ENCODE measurements at regions not wholly inside any gene's neighbourhood (a gene's known extent, or its start where the extent isn't known, plus 50 kb on each side); places are given as distances from the start of the nearest gene placed in this dataset.

DNA sequence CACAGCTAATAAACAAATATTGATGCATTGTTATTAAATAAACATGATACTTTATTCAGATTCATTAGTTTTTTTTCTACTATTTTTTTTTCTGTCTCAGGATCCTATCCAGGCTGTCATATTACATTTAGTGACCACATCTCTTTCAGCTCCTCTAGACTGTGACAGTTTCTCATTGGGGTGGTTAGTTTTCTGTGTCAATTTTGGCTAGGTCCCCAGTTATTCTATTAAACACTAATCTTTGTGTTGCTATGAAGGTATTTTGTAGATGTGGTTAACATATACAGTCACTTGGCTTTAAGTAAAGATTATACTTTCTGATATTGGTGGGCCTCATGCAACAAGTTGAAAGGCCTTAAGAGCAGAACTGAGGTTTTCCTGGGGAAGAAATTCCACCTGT, 563.0 kb downstream of the LRRC70 start:
- Histone ChIP-seq H3K36me3 (ENCODE audit: insufficient read depth, low read length) (no peaks in the 10 kb centered on the region), H3K27ac (no peak overlapping the region), H3K9me3 (ENCODE audit: low read depth, low read length) (no peaks in the 10 kb centered on the region), H3K4me3 (no peak overlapping the region), H3K9ac (ENCODE audit: insufficient read length) (no peak overlapping the region)
- no peak for DNase-seq (ENCODE audit: low read depth, low spot score)
- TF ChIP-seq EZH2 (IDR thresholded peaks at IDR 0.05) (no peak), POLR2AphosphoS5 (IDR thresholded peaks at IDR 0.05; ENCODE audit: borderline replicate concordance, low read depth, low read length) (no peak), FOXP2 (optimal IDR thresholded peaks at IDR 0.05; ENCODE audit: control extremely low read depth, extremely low read length, insufficient read depth) (no peak)

- H3K27ac ChIP-seq: no peak overlapping the region
- no peak for DNase-seq (ENCODE audit: low read depth, low spot score)
- TF ChIP-seq EZH2 (IDR thresholded peaks at IDR 0.05): no peak
- TF ChIP-seq FOXP2 (optimal IDR thresholded peaks at IDR 0.05; ENCODE audit: control extremely low read depth, extremely low read length, insufficient read depth): no peak
- no peak for TF ChIP-seq POLR2AphosphoS5 (IDR thresholded peaks at IDR 0.05; ENCODE audit: borderline replicate concordance, low read depth, low read length)
- H3K9me3 ChIP-seq (ENCODE audit: low read depth, low read length): no peaks in the 10 kb centered on the region
- H3K36me3 ChIP-seq (ENCODE audit: insufficient read depth, low read length): no peaks in the 10 kb centered on the region
- no peak overlapping the region for H3K4me3 ChIP-seq
- H3K9ac ChIP-seq (ENCODE audit: insufficient read length): no peak overlapping the region
Observed at GRCh38 chr5:63135291-63135690, 556.7 kb downstream of the LRRC70 start.

GRCh38 chr5:63131626-63132285, 553.1 kb downstream of the LRRC70 start:
- Histone ChIP-seq H3K4me3 (no peak overlapping the region), H3K27ac (no peak overlapping the region), H3K36me3 (ENCODE audit: insufficient read depth, low read length) (no peaks in the 10 kb centered on the region), H3K9me3 (ENCODE audit: low read depth, low read length) (no peaks in the 10 kb centered on the region), H3K9ac (ENCODE audit: insufficient read length) (no peak overlapping the region)
- TF ChIP-seq EZH2 (IDR thresholded peaks at IDR 0.05): no peak
- no peak for TF ChIP-seq POLR2AphosphoS5 (IDR thresholded peaks at IDR 0.05; ENCODE audit: borderline replicate concordance, low read depth, low read length)
- TF ChIP-seq FOXP2 (optimal IDR thresholded peaks at IDR 0.05; ENCODE audit: control extremely low read depth, extremely low read length, insufficient read depth): no peak
- DNase-seq (ENCODE audit: low read depth, low spot score): no peak

DNA sequence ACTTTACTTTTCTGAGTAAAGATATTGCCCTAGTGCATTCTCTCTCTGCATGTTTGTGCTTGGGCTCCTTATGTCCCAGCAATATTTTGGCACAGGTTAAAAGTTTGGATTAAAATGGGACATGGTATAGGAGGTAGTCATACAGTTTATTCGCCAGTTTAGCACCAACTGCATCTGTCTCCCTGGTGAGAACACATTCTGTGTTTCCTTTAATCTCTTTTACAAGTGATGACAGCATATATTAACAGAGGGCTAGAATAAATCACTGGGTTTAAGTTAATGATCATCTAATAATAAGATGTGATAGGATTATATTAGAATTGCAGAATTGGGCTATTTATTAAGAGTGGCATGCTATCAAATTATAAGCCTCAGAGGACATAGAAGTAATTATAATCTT, 550.1 kb downstream of the LRRC70 start:
- Histone ChIP-seq H3K9me3 (ENCODE audit: low read depth, low read length) (no peaks in the 10 kb centered on the region), H3K27ac (no peak overlapping the region), H3K36me3 (ENCODE audit: insufficient read depth, low read length) (no peaks in the 10 kb centered on the region), H3K4me3 (no peak overlapping the region), H3K9ac (ENCODE audit: insufficient read length) (no peak overlapping the region)
- TF ChIP-seq POLR2AphosphoS5 (IDR thresholded peaks at IDR 0.05; ENCODE audit: borderline replicate concordance, low read depth, low read length) (no peak), FOXP2 (optimal IDR thresholded peaks at IDR 0.05; ENCODE audit: control extremely low read depth, extremely low read length, insufficient read depth) (no peak), EZH2 (IDR thresholded peaks at IDR 0.05) (no peak)
- no peak for DNase-seq (ENCODE audit: low read depth, low spot score)

DNA sequence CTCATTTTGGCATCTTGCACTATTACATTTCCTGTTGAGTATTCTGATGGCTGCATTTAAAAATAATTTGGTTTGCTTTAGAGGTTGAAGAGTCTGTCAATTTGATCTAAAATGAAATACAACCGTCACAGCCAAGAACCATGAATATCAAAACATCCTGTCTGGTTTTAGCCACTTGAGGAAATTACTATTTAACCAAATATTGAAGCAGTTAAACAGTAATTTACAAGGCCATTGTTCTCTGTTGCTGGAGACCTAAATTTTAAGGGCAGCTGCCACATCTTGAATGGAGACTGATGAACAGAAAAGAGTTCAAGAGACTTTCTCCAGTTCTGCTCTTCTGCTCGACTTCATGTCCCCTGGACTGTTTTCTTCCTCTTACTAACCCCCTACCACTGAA, 549.4 kb downstream of the LRRC70 start:
- Histone ChIP-seq H3K36me3 (ENCODE audit: insufficient read depth, low read length) (no peaks in the 10 kb centered on the region), H3K4me3 (no peak overlapping the region), H3K9ac (ENCODE audit: insufficient read length) (no peak overlapping the region), H3K9me3 (ENCODE audit: low read depth, low read length) (no peaks in the 10 kb centered on the region), H3K27ac (no peak overlapping the region)
- TF ChIP-seq POLR2AphosphoS5 (IDR thresholded peaks at IDR 0.05; ENCODE audit: borderline replicate concordance, low read depth, low read length) (no peak), FOXP2 (optimal IDR thresholded peaks at IDR 0.05; ENCODE audit: control extremely low read depth, extremely low read length, insufficient read depth) (no peak), EZH2 (IDR thresholded peaks at IDR 0.05) (no peak)
- no peak for DNase-seq (ENCODE audit: low read depth, low spot score)

- H3K4me3 ChIP-seq: no peak overlapping the region
- H3K9ac ChIP-seq (ENCODE audit: insufficient read length): no peak overlapping the region
- DNase-seq (ENCODE audit: low read depth, low spot score): no peak
- no peaks in the 10 kb centered on the region for H3K36me3 ChIP-seq (ENCODE audit: insufficient read depth, low read length)
- no peaks in the 10 kb centered on the region for H3K9me3 ChIP-seq (ENCODE audit: low read depth, low read length)
- no peak overlapping the region for H3K27ac ChIP-seq
- TF ChIP-seq EZH2 (IDR thresholded peaks at IDR 0.05): no peak
- no peak for TF ChIP-seq POLR2AphosphoS5 (IDR thresholded peaks at IDR 0.05; ENCODE audit: borderline replicate concordance, low read depth, low read length)
- TF ChIP-seq FOXP2 (optimal IDR thresholded peaks at IDR 0.05; ENCODE audit: control extremely low read depth, extremely low read length, insufficient read depth): no peak
Observed at GRCh38 chr5:63127054-63127453, 548.4 kb downstream of the LRRC70 start.

DNA sequence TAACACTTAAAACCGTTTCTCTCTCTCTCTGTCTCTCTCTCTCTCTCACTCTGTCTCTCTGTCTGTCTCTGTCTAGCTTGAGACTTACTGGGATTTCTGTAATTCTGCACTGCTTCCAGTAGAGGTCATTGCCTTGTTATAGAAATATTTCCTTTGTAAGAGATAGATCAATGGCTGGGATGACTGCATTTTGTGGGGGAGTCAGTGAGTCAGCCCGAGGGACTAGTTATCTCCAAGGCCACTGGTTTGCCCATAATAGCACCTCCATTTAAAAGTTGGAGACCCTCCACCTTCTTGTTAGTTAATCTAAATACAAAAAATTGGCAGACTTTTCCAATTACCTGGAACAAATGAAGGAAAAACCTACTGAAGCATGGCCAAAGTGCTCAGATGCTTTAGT, 547.2 kb downstream of the LRRC70 start:
- no peak for TF ChIP-seq EZH2 (IDR thresholded peaks at IDR 0.05)
- no peak for TF ChIP-seq POLR2AphosphoS5 (IDR thresholded peaks at IDR 0.05; ENCODE audit: borderline replicate concordance, low read depth, low read length)
- TF ChIP-seq FOXP2 (optimal IDR thresholded peaks at IDR 0.05; ENCODE audit: control extremely low read depth, extremely low read length, insufficient read depth): no peak
- no peak for DNase-seq (ENCODE audit: low read depth, low spot score)
- Histone ChIP-seq H3K4me3 (no peak overlapping the region), H3K27ac (no peak overlapping the region), H3K36me3 (ENCODE audit: insufficient read depth, low read length) (no peaks in the 10 kb centered on the region), H3K9ac (ENCODE audit: insufficient read length) (no peak overlapping the region), H3K9me3 (ENCODE audit: low read depth, low read length) (no peaks in the 10 kb centered on the region)

DNA sequence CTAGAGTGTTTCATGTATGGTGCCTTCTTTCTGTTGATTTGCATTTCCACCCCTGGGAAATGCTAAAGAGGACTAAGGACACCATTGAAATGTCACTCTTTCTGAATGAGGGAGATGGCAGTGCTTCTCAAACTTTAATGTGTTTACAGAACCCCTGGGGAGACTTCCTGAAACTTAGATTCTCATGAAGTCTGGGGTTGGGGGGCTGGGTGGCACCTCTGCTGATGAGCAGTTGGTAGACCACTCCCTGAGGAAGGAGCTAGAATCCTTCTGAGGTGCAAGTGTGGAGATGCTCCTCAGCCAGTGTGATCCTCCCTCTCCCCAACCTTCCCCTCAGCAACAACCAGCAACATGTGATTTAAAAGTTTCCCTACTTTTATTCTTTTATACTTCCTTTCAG, 546.8 kb downstream of the LRRC70 start:
- TF ChIP-seq FOXP2 (optimal IDR thresholded peaks at IDR 0.05; ENCODE audit: control extremely low read depth, extremely low read length, insufficient read depth) (no peak), POLR2AphosphoS5 (IDR thresholded peaks at IDR 0.05; ENCODE audit: borderline replicate concordance, low read depth, low read length) (no peak), EZH2 (IDR thresholded peaks at IDR 0.05) (no peak)
- Histone ChIP-seq H3K4me3 (no peak overlapping the region), H3K36me3 (ENCODE audit: insufficient read depth, low read length) (no peaks in the 10 kb centered on the region), H3K27ac (no peak overlapping the region), H3K9ac (ENCODE audit: insufficient read length) (no peak overlapping the region), H3K9me3 (ENCODE audit: low read depth, low read length) (no peaks in the 10 kb centered on the region)
- DNase-seq (ENCODE audit: low read depth, low spot score): no peak

- no peak overlapping the region for H3K9ac ChIP-seq (ENCODE audit: insufficient read length)
- no peak overlapping the region for H3K27ac ChIP-seq
- no peaks in the 10 kb centered on the region for H3K36me3 ChIP-seq (ENCODE audit: insufficient read depth, low read length)
- no peak overlapping the region for H3K4me3 ChIP-seq
- H3K9me3 ChIP-seq (ENCODE audit: low read depth, low read length): no peaks in the 10 kb centered on the region
- DNase-seq (ENCODE audit: low read depth, low spot score): no peak
- TF ChIP-seq FOXP2 (optimal IDR thresholded peaks at IDR 0.05; ENCODE audit: control extremely low read depth, extremely low read length, insufficient read depth) (no peak), EZH2 (IDR thresholded peaks at IDR 0.05) (no peak), POLR2AphosphoS5 (IDR thresholded peaks at IDR 0.05; ENCODE audit: borderline replicate concordance, low read depth, low read length) (no peak)
Observed at GRCh38 chr5:63124266-63124665, 545.6 kb downstream of the LRRC70 start.

Measured in SK-N-MC (cell line).